HG03469 (cell line): ENCODE measurements at regions not wholly inside any gene's neighbourhood (a gene's known extent, or its start where the extent isn't known, plus 50 kb on each side); places are given as distances from the start of the nearest gene placed in this dataset.

Experiments used
- ATAC-seq: cut with Tn5 transposase; IDR thresholded peaks from one replicate; pipeline ENCODE4 v1.9.1; 2021; ENCODE audit warnings: mild to moderate bottlenecking, moderate library complexity, moderate number of reproducible peaks; ENCODE audit not compliant: unreplicated experiment

GRCh38 chr2:133809485-133809884 is 241.2 kb upstream of the NCKAP5 start:
- ATAC-seq = no peak

- ATAC-seq = no peak
These were observed 242.3 kb upstream of the NCKAP5 start for GRCh38 chr2:133810559-133810958.

GRCh38 chr2:133811409-133812125 is 243.3 kb upstream of the NCKAP5 start:
- no peak for ATAC-seq

GRCh38 chr2:133812826-133813617 is 244.8 kb upstream of the NCKAP5 start:
- ATAC-seq = no peak

GRCh38 chr2:133814890-133815289 is 246.6 kb upstream of the NCKAP5 start:
- no peak for ATAC-seq

- no peak for ATAC-seq
These were observed 247.8 kb upstream of the NCKAP5 start for GRCh38 chr2:133816037-133816436.

GRCh38 chr2:133817680-133818566 is 249.7 kb upstream of the NCKAP5 start:
- no peak for ATAC-seq

- ATAC-seq = no peak
These were observed 250.4 kb upstream of the NCKAP5 start for GRCh38 chr2:133818661-133819060.

GRCh38 chr2:133819906-133820305 is 251.6 kb upstream of the NCKAP5 start:
- ATAC-seq = no peak

- ATAC-seq = no peak
These were observed 253.0 kb upstream of the NCKAP5 start for GRCh38 chr2:133821107-133821760.

GRCh38 chr2:133822517-133823225 is 254.4 kb upstream of the NCKAP5 start:
- ATAC-seq = no peak

GRCh38 chr2:133823226-133823550 is 254.9 kb upstream of the NCKAP5 start:
- ATAC-seq = no peak

- ATAC-seq = no peak
These were observed 256.6 kb upstream of the NCKAP5 start for GRCh38 chr2:133824869-133825268.

GRCh38 chr2:133825778-133826177 is 257.5 kb upstream of the NCKAP5 start:
- ATAC-seq = no peak

GRCh38 chr2:133828913-133829312 is 260.6 kb upstream of the NCKAP5 start:
- no peak for ATAC-seq

- ATAC-seq = no peak
These were observed 261.3 kb upstream of the NCKAP5 start for GRCh38 chr2:133829450-133830020.

- ATAC-seq = no peak
These were observed 265.5 kb upstream of the NCKAP5 start for GRCh38 chr2:133833746-133834145.

- peak; percentile 65 for ATAC-seq
These were observed 267.8 kb upstream of the NCKAP5 start for GRCh38 chr2:133835821-133836619.

- no peak for ATAC-seq
These were observed 268.6 kb upstream of the NCKAP5 start for GRCh38 chr2:133836691-133837345.
